GM10266 (cell line): ENCODE measurements at regions not wholly inside any gene's neighbourhood (a gene's known extent, or its start where the extent isn't known, plus 50 kb on each side); places are given as distances from the start of the nearest gene placed in this dataset.
"Not testable (repeated sequence)": the region's sequence is repeated elsewhere in the genome, so short reads cannot be mapped to it uniquely, and the experiment has no call there.

ENCODE experiments used
- DNase-seq: peaks from one replicate; pipeline ENCODE4 v3.0.0; 2012; ENCODE audit errors: extremely low spot score
- TF ChIP-seq, protein P1 (sequence below): IDR thresholded peaks from 2 replicates; pipeline ENCODE4 v1.5.1; 2012; ENCODE audit warnings: mild to moderate bottlenecking, low read depth; ENCODE audit not compliant: control insufficient read depth, insufficient read depth; ENCODE audit errors: missing control alignments

DNA sequence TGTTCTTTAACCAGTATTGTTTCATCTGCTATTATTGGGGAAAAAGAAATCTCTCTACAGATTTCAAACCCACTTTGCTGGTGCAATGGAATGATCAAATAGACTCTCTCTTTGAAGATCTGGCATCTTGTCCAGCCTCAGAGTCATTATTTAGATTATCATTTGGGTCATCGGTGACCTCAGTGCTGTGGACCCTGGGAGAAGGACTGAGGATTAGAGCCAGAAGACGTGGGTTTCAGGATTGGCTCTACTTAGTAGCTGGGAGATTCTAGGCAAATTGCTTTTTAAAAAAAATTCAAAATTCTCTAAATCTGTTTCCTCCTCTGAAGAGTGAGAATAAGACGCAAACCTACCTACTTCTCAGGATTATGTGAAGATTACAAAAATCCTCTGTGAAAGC, 107.6 kb upstream of the CTAGE1 start:
- TF ChIP-seq, protein P1, sequence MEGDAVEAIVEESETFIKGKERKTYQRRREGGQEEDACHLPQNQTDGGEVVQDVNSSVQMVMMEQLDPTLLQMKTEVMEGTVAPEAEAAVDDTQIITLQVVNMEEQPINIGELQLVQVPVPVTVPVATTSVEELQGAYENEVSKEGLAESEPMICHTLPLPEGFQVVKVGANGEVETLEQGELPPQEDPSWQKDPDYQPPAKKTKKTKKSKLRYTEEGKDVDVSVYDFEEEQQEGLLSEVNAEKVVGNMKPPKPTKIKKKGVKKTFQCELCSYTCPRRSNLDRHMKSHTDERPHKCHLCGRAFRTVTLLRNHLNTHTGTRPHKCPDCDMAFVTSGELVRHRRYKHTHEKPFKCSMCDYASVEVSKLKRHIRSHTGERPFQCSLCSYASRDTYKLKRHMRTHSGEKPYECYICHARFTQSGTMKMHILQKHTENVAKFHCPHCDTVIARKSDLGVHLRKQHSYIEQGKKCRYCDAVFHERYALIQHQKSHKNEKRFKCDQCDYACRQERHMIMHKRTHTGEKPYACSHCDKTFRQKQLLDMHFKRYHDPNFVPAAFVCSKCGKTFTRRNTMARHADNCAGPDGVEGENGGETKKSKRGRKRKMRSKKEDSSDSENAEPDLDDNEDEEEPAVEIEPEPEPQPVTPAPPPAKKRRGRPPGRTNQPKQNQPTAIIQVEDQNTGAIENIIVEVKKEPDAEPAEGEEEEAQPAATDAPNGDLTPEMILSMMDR, result no peak
- DNase-seq, result no peak

DNA sequence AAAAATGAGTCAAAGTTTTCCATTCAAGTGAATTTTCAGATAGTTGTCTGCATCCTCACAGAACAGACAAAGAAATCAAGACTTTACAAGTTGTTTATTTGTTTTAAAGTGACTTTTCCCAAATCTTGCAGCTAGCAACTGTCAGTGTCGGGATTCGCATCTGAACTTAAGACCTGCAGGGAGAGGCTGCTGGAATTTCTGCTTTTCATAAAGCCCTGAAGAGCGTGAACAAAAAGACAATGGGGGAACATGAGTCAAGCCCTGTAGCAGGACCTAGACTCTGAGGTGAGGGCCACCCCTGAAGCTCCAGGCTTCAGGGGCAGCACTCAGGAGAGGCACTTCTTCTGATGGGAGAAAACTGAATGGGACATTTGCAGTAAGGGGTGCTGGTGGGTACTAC, 108.2 kb upstream of the CTAGE1 start:
- no peak for DNase-seq
- TF ChIP-seq, protein P1, result no peak

DNA sequence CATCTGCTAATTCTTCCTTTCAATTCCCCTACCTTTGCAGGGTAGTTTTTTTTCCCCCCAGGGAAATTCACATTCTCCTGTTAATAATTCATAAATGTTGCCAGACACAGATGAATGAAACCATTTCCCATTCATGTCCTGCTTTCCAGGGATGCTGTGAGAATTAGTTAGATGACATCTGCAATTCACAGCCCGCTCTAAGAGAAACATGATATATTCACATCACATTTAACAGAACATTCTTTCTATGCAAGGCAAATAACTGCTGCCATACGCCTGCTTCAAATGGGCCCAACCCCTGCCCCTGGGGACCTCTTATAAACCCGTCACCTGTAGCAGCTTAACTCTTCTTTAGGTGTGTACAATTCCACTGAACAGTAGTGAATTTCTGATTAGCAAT, 110.6 kb upstream of the CTAGE1 start:
- TF ChIP-seq, protein P1, result no peak
- no peak for DNase-seq

DNA sequence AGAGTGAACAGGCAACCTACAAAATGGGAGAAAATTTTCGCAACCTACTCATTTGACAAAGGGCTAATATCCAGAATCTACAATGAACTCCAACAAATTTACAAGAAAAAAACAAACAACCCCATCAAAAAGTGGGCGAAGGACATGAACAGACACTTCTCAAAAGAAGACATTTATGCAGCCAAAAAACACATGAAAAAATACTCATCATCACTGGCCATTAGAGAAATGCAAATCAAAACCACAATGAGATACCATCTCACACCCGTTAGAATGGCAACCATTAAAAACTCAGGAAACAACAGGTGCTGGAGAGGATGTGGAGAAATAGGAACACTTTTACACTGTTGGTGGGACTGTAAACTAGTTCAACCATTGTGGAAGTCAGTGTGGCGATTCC, 117.0 kb upstream of the CTAGE1 start:
- not testable (repeated sequence) for DNase-seq

DNA sequence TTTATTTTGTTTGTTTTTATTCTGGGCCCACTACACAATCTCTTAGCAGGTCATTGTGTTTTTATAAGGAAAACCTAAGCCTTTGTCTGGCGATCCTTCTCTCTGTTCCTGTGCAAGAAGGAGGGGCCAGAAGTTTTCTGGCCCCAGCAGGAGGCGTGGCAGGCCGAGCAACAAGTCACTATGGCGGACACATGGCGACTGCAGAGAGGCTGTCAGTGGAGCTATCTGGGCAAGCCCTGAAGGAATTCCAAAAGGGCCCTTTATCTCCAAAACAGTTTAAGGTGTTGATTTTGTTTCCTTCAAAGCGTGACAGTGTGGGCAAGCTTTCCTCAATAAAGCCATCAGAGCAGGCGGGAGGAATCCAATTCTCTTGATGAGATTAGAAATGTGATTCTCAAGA, 118.8 kb upstream of the CTAGE1 start:
- no peak for DNase-seq
- TF ChIP-seq, protein P1, result no peak

DNA sequence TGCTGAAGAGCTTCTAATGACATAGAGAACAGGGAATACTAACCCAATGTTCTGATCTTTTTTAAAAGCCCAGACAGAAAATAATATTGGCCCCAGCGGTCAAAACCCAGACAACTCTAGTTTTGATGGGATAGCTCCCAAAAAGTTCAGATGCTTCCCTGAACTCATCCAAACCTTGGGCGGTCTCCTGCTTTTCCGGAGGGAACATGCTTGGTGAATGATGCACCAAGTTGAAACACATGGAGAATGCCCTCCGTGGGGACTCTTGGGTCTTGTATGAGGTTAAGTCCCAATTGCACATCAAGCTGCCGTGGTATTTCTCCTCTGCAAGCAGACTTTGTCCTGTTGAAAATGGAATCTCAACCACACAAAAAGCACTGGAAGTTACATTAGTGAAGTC, 120.7 kb upstream of the CTAGE1 start:
- TF ChIP-seq, protein P1, result no peak
- DNase-seq, result no peak

DNA sequence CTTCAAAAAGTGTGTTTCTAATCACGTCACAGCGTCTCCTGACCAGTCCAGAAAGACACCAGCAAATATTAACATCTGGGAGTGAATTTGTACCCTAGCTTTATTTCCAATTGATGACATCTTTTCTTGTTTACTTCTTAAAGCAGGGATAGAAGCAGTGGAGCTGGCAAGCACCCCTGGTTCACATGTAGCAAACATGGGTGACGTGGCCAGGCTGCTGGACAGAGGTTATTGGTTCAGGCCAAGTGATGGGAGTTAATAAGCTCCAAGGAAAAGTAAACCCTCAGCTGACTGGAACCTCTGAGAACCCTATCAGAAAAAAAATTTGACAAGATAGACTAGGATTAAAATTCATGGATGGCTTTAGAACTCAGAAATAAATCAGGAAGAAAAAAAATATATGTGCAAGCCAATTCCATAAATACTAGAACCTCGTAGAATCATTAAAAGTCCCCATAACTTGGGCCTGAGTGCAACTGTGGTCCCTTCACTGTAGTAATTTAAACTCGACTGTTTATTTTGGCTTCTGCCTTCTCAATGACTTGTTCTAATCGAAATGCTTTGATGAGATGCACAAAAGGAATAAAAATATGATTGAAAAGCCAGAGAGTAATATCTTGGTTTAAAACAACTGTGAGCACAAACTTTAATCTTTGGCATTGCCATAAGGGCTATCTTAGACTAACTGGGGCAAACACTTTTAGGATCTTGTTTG, 121.5 kb upstream of the CTAGE1 start:
- TF ChIP-seq, protein P1, result no peak
- DNase-seq, result no peak

DNA sequence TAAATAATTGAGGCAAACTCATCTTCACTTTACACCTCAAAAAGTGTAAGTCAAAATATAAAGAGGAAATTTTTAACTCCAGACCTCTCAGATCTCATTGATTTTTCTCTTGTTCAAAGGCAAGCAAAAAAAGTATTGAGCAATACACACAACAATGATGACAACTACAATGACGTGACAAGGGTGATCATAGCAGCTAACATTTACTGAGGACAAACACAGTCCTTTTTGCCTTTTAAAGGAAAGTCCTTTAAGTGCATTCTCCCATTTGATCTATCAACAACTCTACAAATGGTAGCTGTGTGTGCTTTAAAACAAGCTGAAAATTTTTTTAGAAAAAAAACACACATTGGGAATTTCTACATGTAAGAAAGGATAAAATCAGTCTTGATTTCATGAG, 123.5 kb upstream of the CTAGE1 start:
- DNase-seq, result no peak
- TF ChIP-seq, protein P1, result no peak
